T47D (cell line): ENCODE measurements at regions not wholly inside any gene's neighbourhood (a gene's known extent, or its start where the extent isn't known, plus 50 kb on each side); places are given as distances from the start of the nearest gene placed in this dataset.
"Not testable (repeated sequence)": the region's sequence is repeated elsewhere in the genome, so short reads cannot be mapped to it uniquely, and the experiment has no call there.

Experiments used
- DNase-seq, 2 experiments: peaks; one replicate each; pipeline versions ENCODE4 v3.0.0 to v3.0.0-alpha.2; 2011 to 2012; ENCODE audit warnings: low read depth in 1 of 2, low spot score in 1 of 2
- JUND ChIP-seq: IDR thresholded peaks from 2 replicates; pipeline ENCODE4 v1.6.1; 2012; ENCODE audit warnings: low read depth
- in situ Hi-C: cut with HindIII; loops from 2 replicates; pipeline ENCODE4 v1.10.0; 2016; ENCODE audit warnings: low sequenced_read_pairs, low pct_unique_long_range_greater_than_20kb

DNA sequence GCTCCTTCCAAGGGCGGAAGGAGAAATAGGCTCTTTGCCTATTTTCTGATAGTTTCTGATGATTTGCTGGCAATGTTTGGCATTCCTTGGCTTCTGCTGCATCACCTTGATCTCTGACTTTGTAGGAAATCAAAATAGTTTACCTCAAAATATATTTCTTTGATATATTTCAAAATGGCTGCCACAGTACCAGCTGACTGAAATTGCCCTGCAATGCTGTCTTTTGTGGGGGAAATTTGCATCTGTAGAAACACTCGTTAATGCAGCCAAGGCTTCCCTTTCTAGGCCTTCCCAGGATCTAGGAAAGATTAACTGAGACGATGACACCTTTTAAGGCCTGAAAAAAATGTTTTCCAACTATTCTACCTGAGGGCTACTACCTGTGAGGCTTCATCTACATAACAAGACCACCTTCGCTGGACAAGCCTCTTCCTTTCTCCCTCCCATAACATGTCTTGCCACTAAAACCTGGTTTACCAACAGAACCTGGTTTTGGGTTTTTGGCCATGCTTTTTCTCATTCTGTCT is 212.8 kb upstream of the SSTR1 start:
- no peak for DNase-seq
- TF ChIP-seq JUND: no peak
- in situ Hi-C loops: no loop called here

DNA sequence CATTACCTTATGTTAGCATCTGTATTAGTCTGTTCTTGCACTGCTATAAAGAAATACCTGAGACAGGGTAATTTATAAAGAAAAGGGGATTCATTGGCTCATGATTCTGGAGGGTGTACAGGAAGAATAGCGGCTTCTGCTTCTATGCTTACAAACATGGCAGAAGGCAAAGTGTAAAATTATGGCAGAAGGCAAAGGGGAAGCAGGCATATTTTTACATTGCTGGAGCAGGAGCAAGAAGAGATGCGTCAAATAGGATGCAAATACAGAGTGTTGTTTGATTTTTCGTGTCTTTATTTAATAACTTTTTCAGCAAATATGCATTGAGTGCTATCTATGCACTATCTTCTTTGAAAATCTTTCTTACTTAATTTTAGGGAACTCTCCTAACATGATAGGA is 210.7 kb upstream of the SSTR1 start:
- no peak for TF ChIP-seq JUND
- in situ Hi-C loops: no loop called here
- DNase-seq: no peak

DNA sequence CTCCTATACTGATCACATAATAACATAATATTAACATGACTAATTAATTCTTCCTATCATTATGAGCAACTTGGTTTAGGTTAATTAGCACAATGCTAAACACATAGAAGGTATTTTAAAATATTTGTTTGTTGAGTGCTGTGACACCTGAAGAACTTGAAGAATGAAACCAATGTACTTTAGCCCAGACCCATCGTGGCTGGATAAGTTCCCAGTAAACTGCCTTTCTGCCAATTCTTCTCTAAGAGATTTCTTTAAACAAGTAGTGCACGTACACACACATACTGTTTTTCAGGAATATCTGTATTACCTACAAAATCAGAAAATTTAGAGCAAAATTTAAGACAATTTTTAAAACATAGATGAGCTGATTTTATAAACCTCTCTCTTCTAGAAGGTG is 207.4 kb upstream of the SSTR1 start:
- no peak for TF ChIP-seq JUND
- in situ Hi-C loops: no loop called here
- no peak for DNase-seq

DNA sequence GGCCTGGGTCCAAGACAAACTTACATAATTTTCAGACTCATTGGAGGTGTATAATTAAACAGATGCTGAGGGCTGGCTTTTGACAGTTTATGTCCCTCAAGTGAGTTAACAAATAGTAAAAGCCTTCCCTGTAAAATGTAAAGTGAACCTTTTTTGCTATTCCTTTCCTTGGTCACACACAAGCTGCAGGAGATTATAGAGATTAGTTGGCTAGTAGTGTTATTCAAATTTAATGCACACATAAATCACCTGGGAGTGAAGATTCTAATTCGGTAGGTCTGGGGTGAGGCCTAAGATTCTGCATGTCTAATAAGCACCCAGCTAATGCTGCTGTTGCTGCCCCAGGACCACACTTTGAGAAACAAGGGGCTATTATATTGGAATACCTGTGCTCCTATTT is 206.2 kb upstream of the SSTR1 start:
- in situ Hi-C loops: no loop called here
- no peak for DNase-seq
- no peak for TF ChIP-seq JUND

DNA sequence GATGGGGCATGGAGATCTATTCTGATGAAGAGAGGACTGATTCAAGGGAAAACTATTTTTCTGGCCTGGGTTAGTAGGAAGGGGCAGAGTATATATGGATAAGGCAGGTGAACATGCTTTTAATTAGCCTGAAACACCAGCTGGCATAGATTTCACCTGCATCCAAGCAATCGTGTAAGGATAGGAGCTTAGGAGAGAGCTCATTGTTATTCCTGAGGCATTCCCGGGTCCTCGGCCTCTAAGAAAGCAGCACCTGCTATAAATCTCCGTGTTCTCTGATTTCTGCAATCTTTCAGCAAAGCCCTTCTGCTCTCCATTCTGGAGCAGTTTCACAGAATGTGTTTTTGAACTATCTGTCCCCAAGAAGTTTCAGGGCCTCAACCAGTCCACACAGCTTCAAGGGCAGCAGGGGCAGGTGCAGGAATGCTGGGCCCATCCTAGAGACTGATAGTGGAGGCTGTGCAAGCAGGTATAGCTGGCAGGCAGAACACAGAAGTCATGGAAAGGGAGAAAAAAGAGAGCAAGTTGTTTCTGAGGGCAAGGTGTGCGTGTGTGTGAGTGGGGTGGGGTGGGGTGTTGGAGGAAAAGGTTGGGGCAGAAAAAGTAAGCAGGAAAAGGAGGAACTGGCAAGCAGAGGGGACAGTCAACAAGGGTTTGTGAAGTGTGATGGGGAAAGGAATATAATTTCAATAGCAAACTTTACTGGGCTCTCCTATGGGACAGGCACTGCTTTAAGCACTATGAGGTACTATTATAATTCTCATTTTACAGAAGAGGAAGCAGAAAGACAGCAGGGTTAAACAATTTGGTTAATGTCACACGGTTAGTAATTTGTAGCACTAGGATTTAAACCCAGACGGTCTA is 203.7 kb upstream of the SSTR1 start:
- TF ChIP-seq JUND: no peak
- in situ Hi-C loops: no loop called here
- DNase-seq: no peak

DNA sequence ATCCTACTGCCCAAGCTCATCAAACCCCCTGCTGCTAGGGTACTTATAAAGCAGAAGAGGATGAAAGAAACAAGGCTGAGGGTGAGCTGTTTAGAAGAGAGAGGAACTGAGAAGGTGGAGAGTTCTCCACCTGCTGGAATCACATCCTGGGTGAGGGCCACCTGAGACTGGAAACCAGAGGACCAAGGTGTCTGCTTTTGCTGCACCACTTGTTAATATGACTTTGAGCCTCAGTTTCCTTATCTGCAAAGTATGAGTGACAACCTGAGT is 203.2 kb upstream of the SSTR1 start:
- in situ Hi-C loops: no loop called here

DNA sequence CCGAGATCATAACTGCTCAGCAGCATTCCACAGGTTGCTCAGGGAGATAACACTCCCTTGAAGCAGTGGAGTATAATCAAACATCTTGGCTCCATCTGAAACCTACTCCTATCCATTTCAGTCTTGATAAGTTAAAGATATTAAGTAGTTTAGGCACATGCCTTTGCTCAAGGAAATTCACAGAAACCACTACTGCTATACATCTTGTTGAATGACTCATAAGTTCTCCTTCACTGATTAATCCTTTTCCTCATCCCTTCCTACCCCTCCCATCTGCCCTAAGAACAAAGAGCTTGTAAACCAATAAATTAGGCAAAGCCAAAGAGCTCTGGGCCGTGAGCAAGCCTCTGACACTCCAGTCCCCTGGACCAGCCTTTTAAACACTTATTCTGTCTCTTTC is 196.5 kb upstream of the SSTR1 start:
- DNase-seq, in situ Hi-C loops: not testable (repeated sequence)

More for the DNA sequence above, 203.2 kb upstream of the SSTR1 start:
- TF ChIP-seq JUND: no peak
- DNase-seq: no peak

DNA sequence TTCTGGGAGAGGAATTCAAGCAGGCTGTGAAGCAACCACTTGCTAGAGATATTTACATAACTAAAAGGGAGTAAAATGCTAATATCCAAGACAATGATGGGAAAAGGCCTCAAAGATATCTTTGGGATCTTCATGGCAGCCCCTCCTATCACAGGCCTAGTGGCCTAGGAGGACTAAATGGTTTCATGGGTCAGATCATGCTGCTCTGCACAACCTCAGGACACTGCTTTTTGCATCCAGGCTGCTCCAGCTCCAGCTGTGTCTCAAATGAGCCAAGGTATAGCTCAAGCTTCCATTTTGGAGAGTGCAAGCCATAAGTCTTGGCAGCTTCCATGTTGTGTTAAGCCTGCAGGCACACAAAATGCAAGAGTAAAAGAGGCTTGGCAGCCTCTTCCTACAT is 195.6 kb upstream of the SSTR1 start:
- in situ Hi-C loops: no loop called here
- TF ChIP-seq JUND: no peak

DNA sequence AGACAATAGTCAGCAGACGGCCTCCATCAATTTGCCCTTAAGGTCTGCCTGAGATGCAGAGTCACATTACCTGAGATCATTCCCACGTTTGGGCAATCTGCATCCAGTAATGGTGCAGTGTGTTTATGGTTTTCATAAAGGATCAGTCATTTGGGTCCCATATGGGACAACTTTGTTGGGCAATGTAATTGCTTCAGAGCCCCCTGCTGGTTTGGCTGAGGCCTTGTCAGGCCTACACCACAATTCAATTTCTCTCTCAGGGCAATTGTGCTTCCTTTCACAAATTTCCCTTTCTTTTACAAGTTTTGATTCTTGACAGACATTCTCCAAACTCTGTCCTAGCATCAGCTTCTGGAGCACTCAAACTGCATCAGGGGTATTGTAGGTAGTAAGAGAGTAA is 191.2 kb upstream of the SSTR1 start:
- in situ Hi-C loops: no loop called here
- peak in 1 of 2 experiments; percentile 34 for DNase-seq
- TF ChIP-seq JUND: no peak

More for the DNA sequence above, 195.6 kb upstream of the SSTR1 start:
- no peak for DNase-seq

DNA sequence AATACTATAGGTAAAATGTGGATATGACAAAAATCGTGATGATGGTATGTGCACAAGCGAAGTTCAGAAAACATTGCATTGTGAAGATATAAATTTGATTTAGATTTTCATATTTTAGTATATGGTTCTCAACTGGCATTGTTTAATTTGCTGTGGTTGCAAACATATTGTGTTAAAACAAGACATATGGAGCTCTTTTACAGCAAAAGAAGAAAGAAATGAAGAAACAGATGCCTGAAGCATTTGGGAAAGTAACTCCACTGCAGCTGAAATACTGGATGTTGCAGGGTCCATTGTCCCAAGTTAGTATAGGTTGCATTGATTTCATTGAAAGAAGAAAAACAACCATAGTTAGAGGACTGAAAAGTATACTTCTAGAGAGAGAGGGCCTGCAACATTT is 185.8 kb upstream of the SSTR1 start:
- in situ Hi-C loops: no loop called here
- TF ChIP-seq JUND: no peak

DNA sequence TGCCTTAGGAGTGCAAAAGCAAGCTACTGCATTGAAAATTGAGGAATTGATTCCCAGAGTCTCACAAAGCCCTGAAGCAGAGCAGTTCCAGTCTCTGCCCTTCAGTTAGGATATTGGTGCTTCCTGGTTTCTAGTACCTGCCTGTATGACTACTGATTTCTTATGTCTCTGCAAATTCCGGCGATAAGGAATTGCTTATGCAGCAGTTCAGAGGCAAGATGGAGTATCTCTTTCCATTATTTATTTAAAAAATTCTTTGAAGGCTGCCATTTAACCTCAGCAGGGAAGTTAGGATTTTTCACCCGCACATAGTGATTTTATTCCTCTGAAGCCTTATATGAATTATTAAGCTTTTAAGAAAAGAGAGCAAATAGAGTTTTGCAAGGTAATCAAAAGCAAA is 184.9 kb upstream of the SSTR1 start:
- in situ Hi-C loops: no loop called here
- no peak for DNase-seq
- TF ChIP-seq JUND: no peak

More for the DNA sequence above, 185.8 kb upstream of the SSTR1 start:
- DNase-seq: no peak

DNA sequence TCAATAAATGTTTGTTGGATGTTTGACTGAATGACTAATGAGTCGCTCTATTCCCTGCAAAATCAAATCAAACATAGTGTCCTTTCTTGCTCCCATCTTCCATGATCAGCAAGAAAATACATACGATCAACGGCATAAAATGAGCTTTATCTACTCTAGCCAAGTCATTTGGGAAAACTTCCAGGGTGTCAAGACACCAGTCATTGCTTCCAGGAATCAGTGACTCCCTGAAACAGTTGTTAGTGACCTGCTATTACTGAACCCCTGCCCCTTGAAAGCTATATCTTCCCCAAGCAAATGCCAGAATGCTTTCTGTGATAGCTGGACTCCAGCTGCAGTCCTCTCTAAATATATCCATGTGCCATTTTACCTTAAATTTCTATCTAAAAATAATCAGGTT is 169.5 kb upstream of the SSTR1 start:
- no peak for TF ChIP-seq JUND
- in situ Hi-C loops: no loop called here
- DNase-seq: no peak

DNA sequence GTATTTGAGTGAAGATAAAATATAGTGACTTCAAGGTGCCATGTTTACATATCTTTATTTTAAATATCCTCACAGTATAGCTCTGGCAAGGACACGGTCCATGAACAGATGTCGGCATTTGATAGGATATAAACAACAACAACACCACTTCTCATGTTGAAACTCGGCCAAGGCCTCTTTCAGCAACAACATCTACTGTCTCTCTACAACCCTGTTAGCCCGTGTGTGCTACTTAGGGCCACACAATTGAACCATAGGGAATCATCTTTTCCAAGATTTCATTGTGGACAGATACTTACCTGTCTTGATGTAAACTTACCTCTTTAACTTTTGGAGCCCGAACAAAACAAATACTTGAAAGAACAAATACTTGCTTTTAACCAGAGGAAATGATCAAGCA is 168.7 kb upstream of the SSTR1 start:
- no peak for TF ChIP-seq JUND
- no peak for DNase-seq
- in situ Hi-C loops: no loop called here

DNA sequence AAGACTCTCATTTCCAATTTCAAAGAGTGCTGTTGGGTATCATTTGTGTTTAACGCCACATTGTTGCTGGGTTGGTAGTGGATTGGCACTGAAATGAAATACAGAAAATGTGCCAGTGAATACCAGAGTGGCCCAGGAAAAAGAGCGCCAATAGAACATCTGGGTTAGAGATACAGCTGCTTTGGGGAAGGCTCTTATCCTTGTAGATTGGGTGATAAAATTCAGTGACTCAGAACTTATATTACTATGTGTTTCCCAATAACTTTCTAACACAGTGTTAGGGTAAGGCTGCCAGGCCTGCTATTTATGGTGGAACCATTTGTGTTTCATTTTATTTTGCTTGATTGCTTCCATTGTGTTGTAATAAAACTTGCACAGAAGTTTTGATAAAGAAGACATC is 168.2 kb upstream of the SSTR1 start:
- in situ Hi-C loops: no loop called here
- TF ChIP-seq JUND: no peak

More for the DNA sequence above, 168.2 kb upstream of the SSTR1 start:
- no peak for DNase-seq
